ENCODE measurements at regions not wholly inside any gene's neighbourhood (a gene's known extent, or its start where the extent isn't known, plus 50 kb on each side); places are given as distances from the start of the nearest gene placed in this dataset.
"Not testable (repeated sequence)": the region's sequence is repeated elsewhere in the genome, so short reads cannot be mapped to it uniquely, and the experiment has no call there.

- TF ChIP-seq POLR2A (IDR thresholded peaks at IDR 0.05), result no peak
- TF ChIP-seq CTCF (IDR thresholded peaks at IDR 0.05), result no peak
- WGBS, 2 donors, result 52 to 57% methylated on average over 4 of the region's 4 CpGs
Observed at GRCh38 chr6:91904586-91905164, 1317.8 kb upstream of the MAP3K7 start.

GRCh38 chr6:91895599-91896285, 1308.9 kb upstream of the MAP3K7 start:
- WGBS, 2 donors, result 65 to 76% methylated on average over 6 of the region's 6 CpGs
- intact Hi-C loops (cut with DNase I; ENCODE audit: low total_unique reads), result no loop called here
- no peak overlapping the region for H3K4me3 ChIP-seq (ENCODE audit: low read depth, poor library complexity, severe bottlenecking)
- TF ChIP-seq CTCF (IDR thresholded peaks at IDR 0.05), result no peak
- no peak for TF ChIP-seq POLR2A (IDR thresholded peaks at IDR 0.05)
- DNase-seq (ENCODE audit: low spot score in 2 of 2), result no peak

More at GRCh38 chr6:91904586-91905164, 1317.8 kb upstream of the MAP3K7 start:
- H3K4me3 ChIP-seq (ENCODE audit: low read depth, poor library complexity, severe bottlenecking), result no peak overlapping the region
- DNase-seq (ENCODE audit: low spot score in 2 of 2), result no peak
- intact Hi-C loops (cut with DNase I; ENCODE audit: low total_unique reads), result no loop called here

- TF ChIP-seq POLR2A (IDR thresholded peaks at IDR 0.05) (no peak), CTCF (IDR thresholded peaks at IDR 0.05) (no peak)
- intact Hi-C loops (cut with DNase I; ENCODE audit: low total_unique reads), result no loop called here
- DNase-seq (ENCODE audit: low spot score in 2 of 2), result no peak
- no peak overlapping the region for H3K4me3 ChIP-seq (ENCODE audit: low read depth, poor library complexity, severe bottlenecking)
- WGBS, 2 donors, result 53 to 58% methylated on average over 2 of the region's 2 CpGs
Observed at GRCh38 chr6:91886183-91886795, 1299.4 kb upstream of the MAP3K7 start.

- 91 to 95% methylated on average over 14 to 16 of the region's 16 CpGs for WGBS, 2 donors
- H3K4me3 ChIP-seq (ENCODE audit: low read depth, poor library complexity, severe bottlenecking); DNase-seq (ENCODE audit: low spot score in 2 of 2); intact Hi-C loops (cut with DNase I; ENCODE audit: low total_unique reads): not testable (repeated sequence)
Observed at GRCh38 chr6:91881791-91882190, 1294.9 kb upstream of the MAP3K7 start.

- intact Hi-C loops (cut with DNase I; ENCODE audit: low total_unique reads), result no loop called here
Observed at GRCh38 chr6:91879386-91879995, 1292.6 kb upstream of the MAP3K7 start.

More at GRCh38 chr6:91879386-91879995, 1292.6 kb upstream of the MAP3K7 start:
- 50% methylated on average over 6 of the region's 6 CpGs for WGBS, 2 donors
- DNase-seq (ENCODE audit: low spot score in 2 of 2), result no peak
- no peak for TF ChIP-seq POLR2A (IDR thresholded peaks at IDR 0.05)
- no peak for TF ChIP-seq CTCF (IDR thresholded peaks at IDR 0.05)
- H3K4me3 ChIP-seq (ENCODE audit: low read depth, poor library complexity, severe bottlenecking), result no peak overlapping the region
